ENCODE measurements at regions not wholly inside any gene's neighbourhood (a gene's known extent, or its start where the extent isn't known, plus 50 kb on each side); places are given as distances from the start of the nearest gene placed in this dataset.

- Histone ChIP-seq H3K36me3 (replicated peaks in 1 of 2; ENCODE audit: insufficient read depth in 1 of 2, low read depth in 2 of 2) (no peaks in the 10 kb centered on the region), H3K4me1 (no peaks in the 10 kb centered on the region), H3K9me3 (no peaks in the 10 kb centered on the region), H3K27me3 (no peaks in the 10 kb centered on the region), H3K4me3 (no peak overlapping the region), H3K27ac (no peak overlapping the region)
- 37 to 46% methylated on average over 3 of the region's 3 CpGs for WGBS, 2 donors
- TF ChIP-seq POLR2A (IDR thresholded peaks at IDR 0.05) (no peak), CTCF (IDR thresholded peaks at IDR 0.05) (no peak)
- ATAC-seq, result no peak
- intact Hi-C loops (cut with DNase I), result no loop called here
- no peak for DNase-seq
Measured at GRCh38 chr7:51587604-51588003, 271.0 kb upstream of the COBL start.

- no peaks in the 10 kb centered on the region for H3K27me3 ChIP-seq
- H3K27ac ChIP-seq, result no peak overlapping the region
- DNase-seq (no peak), ATAC-seq (no peak)
- intact Hi-C loops (cut with DNase I), result no loop called here
- no peak overlapping the region for H3K4me3 ChIP-seq
- H3K36me3 ChIP-seq (replicated peaks in 1 of 2; ENCODE audit: insufficient read depth in 1 of 2, low read depth in 2 of 2), result no peaks in the 10 kb centered on the region
- no peaks in the 10 kb centered on the region for H3K9me3 ChIP-seq
- 48 to 100% methylated on average over 1 to 4 of the region's 4 CpGs for WGBS, 2 donors
- TF ChIP-seq POLR2A (IDR thresholded peaks at IDR 0.05), result no peak
- no peak for TF ChIP-seq CTCF (IDR thresholded peaks at IDR 0.05)
- H3K4me1 ChIP-seq, result no peaks in the 10 kb centered on the region
Measured at GRCh38 chr7:51577390-51577789, 260.8 kb upstream of the COBL start.

GRCh38 chr7:51569581-51569980 lies 253.0 kb upstream of the COBL start:
- Histone ChIP-seq H3K9me3 (no peaks in the 10 kb centered on the region), H3K27me3 (no peaks in the 10 kb centered on the region)
- intact Hi-C loops (cut with DNase I), result no loop called here

GRCh38 chr7:51569176-51569575 lies 252.6 kb upstream of the COBL start:
- Histone ChIP-seq H3K27ac (no peak overlapping the region), H3K9me3 (no peaks in the 10 kb centered on the region), H3K4me1 (no peaks in the 10 kb centered on the region), H3K27me3 (no peaks in the 10 kb centered on the region), H3K36me3 (replicated peaks in 1 of 2; ENCODE audit: insufficient read depth in 1 of 2, low read depth in 2 of 2) (no peaks in the 10 kb centered on the region), H3K4me3 (no peak overlapping the region)
- no peak for DNase-seq
- no peak for ATAC-seq
- TF ChIP-seq CTCF (IDR thresholded peaks at IDR 0.05) (no peak), POLR2A (IDR thresholded peaks at IDR 0.05) (no peak)
- intact Hi-C loops (cut with DNase I), result no loop called here
- WGBS, 2 donors, result 59 to 64% methylated on average over 5 of the region's 5 CpGs

More at GRCh38 chr7:51569581-51569980, 253.0 kb upstream of the COBL start:
- Histone ChIP-seq H3K27ac (no peak overlapping the region), H3K4me1 (no peaks in the 10 kb centered on the region), H3K36me3 (replicated peaks in 1 of 2; ENCODE audit: insufficient read depth in 1 of 2, low read depth in 2 of 2) (no peaks in the 10 kb centered on the region), H3K4me3 (no peak overlapping the region)
- DNase-seq (no peak), ATAC-seq (no peak)
- TF ChIP-seq POLR2A (IDR thresholded peaks at IDR 0.05) (no peak), CTCF (IDR thresholded peaks at IDR 0.05) (no peak)
- WGBS, 2 donors, result 51 to 64% methylated on average over 3 of the region's 3 CpGs

GRCh38 chr7:51551070-51551469 lies 234.5 kb upstream of the COBL start:
- DNase-seq (no peak), ATAC-seq (no peak)
- 71 to 90% methylated on average over 4 of the region's 4 CpGs for WGBS, 2 donors
- H3K9me3 ChIP-seq, result no peaks in the 10 kb centered on the region
- no peak overlapping the region for H3K27ac ChIP-seq
- H3K27me3 ChIP-seq, result no peaks in the 10 kb centered on the region
- intact Hi-C loops (cut with DNase I), result no loop called here
- TF ChIP-seq CTCF (IDR thresholded peaks at IDR 0.05), result no peak
- TF ChIP-seq POLR2A (IDR thresholded peaks at IDR 0.05), result no peak
- H3K36me3 ChIP-seq (replicated peaks in 1 of 2; ENCODE audit: insufficient read depth in 1 of 2, low read depth in 2 of 2), result no peaks in the 10 kb centered on the region
- H3K4me3 ChIP-seq, result no peak overlapping the region
- H3K4me1 ChIP-seq, result no peaks in the 10 kb centered on the region

All from body of pancreas (tissue), 4 donors.